ENCODE measurements at regions not wholly inside any gene's neighbourhood (a gene's known extent, or its start where the extent isn't known, plus 50 kb on each side); places are given as distances from the start of the nearest gene placed in this dataset.

DNA sequence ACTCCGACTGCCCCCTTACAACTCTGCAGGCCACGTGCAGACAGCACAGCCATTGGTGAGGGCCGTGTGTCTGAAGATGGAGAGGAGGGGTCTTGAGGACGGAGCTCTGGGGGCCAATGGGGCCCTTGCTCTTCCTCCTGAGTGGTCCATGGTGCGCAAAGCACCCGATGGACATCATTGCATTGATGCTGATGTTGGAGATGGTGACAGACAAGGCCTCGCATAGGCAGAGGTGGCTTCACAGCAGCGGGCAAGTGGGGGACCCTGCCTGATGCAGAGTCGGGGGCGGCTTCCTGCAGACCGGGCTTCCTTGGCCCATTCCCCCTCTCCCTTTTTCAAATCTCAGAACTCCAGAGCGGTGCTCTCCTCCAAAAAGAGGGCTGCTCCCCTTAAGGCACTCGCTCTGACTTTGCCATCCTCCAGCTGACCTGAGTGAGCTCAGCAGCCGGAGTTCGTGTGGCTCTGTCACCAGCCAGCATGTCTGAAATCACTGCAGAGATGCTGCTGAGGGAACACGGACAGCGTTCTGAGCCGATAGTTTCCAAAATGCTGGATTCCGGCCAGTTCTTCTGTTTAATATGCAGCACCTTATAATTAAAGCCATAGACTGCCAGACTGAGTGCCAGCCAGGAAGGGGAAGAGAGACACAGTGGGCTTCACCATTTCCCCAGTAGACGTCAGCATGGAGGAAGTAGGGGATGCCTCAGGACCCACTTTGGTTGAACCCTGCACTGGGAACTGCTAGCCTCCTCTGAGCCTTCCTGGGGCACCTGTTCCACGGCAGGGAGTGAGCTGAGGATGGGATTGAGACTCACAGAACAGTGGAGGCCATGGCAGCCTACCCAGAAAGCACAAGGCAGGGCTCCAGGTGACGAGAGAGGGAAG is 278.2 kb downstream of the BRD1 start:
- 78 to 81% (median 80%) methylated on average over 19 to 22 of the region's 22 CpGs for WGBS, 4 donors
- ATAC-seq (no peak), DNase-seq (peak in 1 of 5 donors; percentile 33)
- no peak for TF ChIP-seq POLR2A (IDR thresholded peaks at IDR 0.05)
- TF ChIP-seq, protein P1, sequence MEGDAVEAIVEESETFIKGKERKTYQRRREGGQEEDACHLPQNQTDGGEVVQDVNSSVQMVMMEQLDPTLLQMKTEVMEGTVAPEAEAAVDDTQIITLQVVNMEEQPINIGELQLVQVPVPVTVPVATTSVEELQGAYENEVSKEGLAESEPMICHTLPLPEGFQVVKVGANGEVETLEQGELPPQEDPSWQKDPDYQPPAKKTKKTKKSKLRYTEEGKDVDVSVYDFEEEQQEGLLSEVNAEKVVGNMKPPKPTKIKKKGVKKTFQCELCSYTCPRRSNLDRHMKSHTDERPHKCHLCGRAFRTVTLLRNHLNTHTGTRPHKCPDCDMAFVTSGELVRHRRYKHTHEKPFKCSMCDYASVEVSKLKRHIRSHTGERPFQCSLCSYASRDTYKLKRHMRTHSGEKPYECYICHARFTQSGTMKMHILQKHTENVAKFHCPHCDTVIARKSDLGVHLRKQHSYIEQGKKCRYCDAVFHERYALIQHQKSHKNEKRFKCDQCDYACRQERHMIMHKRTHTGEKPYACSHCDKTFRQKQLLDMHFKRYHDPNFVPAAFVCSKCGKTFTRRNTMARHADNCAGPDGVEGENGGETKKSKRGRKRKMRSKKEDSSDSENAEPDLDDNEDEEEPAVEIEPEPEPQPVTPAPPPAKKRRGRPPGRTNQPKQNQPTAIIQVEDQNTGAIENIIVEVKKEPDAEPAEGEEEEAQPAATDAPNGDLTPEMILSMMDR (IDR thresholded peaks at IDR 0.05), result no peak
- intact Hi-C loops (cut with DNase I), result no loop called here
- H3K27ac ChIP-seq, result no peak overlapping the region
- H3K27me3 ChIP-seq, result peaks cover 0 to 10% (median 0%) of the 10 kb centered on the region in 9 donors
- peaks cover 0 to 18% (median 8%) of the 10 kb centered on the region in 12 donors for H3K9me3 ChIP-seq
- H3K4me1 ChIP-seq, result peaks cover 0 to 3% (median 0%) of the 10 kb centered on the region in 12 donors
- H3K36me3 ChIP-seq, result no peaks in the 10 kb centered on the region
- H3K4me3 ChIP-seq, result no peak overlapping the region

DNA sequence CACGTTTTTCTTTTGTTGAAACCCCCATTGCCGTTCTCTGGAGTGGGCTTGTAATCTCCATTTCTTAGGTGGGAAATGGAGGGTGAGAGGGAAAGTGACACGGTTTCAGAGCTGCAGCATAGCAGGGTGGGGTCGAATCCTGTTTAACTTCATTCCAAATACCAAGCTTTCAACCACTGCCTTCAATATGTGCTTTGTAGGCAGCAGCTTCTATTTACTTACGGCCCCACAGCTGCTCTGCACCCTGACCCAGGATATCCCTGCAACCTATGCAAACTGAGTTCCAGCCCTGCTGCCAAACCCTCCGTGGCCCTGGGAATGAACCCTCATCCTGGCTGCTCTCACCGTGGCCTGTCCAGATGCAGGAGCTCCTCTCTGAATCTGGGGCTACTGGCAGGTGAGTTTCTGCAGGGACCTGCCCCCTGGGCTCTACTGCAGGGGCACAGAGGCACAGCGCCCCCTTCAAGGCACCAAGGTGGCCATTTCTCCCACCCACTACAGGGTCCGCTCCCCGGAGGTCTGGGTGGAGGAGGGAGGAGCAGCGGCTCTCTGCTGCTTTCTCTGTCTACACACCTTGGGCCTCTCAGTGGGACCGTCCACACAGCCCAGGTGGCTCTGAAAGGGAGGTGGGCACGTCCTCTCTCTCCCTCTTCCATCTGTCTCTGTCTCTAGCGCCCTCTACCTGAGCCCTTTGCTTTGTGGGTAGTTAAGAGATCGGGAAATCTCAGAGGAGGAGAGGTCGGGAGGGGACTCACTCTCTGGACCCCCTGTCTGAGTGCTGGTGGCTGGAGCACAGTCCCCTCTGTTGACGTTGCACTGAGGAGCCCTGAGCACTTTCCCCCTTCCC is 279.1 kb downstream of the BRD1 start:
- no peaks in the 10 kb centered on the region for H3K36me3 ChIP-seq
- no peak overlapping the region for H3K27ac ChIP-seq
- TF ChIP-seq POLR2A (IDR thresholded peaks at IDR 0.05), result no peak
- TF ChIP-seq, protein P1 (IDR thresholded peaks at IDR 0.05), result no peak
- H3K9me3 ChIP-seq, result peaks cover 0 to 18% (median 8%) of the 10 kb centered on the region in 12 donors
- intact Hi-C loops (cut with DNase I), result no loop called here
- DNase-seq, result peak in 1 of 5 donors; percentile 32
- H3K4me1 ChIP-seq, result no peaks in the 10 kb centered on the region
- H3K4me3 ChIP-seq, result no peak overlapping the region
- WGBS, 4 donors, result 51 to 55% (median 53%) methylated on average over 17 of the region's 17 CpGs
- no peak for ATAC-seq
- H3K27me3 ChIP-seq, result peaks cover 0 to 10% (median 0%) of the 10 kb centered on the region in 9 donors

DNA sequence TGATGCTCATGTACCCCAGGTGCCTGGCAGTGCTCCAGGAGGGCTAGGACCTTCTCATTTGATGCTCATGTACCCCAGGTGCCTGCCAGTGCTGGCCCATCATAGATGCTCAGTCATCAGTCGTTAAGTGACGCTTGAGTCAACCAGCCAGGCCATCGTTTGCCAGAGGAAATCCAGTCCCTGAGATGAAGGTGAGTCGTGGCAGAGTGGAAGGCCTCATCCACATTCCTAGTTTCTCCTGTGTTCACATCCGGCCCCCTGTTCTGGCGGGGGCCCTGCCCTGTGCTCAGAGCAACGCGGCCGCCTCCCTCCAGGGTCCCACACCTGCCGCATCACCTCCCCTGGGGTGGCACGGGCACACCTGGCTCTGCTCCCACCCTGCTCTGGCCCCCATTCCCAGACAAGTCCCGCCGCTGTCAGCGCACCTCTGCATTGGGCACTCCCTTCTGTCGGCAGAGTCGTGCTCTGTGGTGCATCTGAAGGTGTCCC is 279.9 kb downstream of the BRD1 start:
- Histone ChIP-seq H3K36me3 (no peaks in the 10 kb centered on the region), H3K27me3 (peaks cover 0 to 10% (median 0%) of the 10 kb centered on the region in 9 donors), H3K4me3 (no peak overlapping the region), H3K9me3 (peaks cover 0 to 18% (median 8%) of the 10 kb centered on the region in 12 donors), H3K4me1 (no peaks in the 10 kb centered on the region), H3K27ac (no peak overlapping the region)
- intact Hi-C loops (cut with DNase I), result no loop called here
- 88 to 94% (median 93%) methylated on average over 12 to 16 of the region's 16 CpGs for WGBS, 4 donors
- peak in 1 of 5 donors; percentile 21 for DNase-seq
- no peak for ATAC-seq
- TF ChIP-seq, protein P1 (IDR thresholded peaks at IDR 0.05), result no peak
- no peak for TF ChIP-seq POLR2A (IDR thresholded peaks at IDR 0.05)

Data from heart left ventricle (tissue), 16 donors.